ENCODE measurements at regions not wholly inside any gene's neighbourhood (a gene's known extent, or its start where the extent isn't known, plus 50 kb on each side); places are given as distances from the start of the nearest gene placed in this dataset.

GRCh38 chr10:54909165-54909564 is 108.1 kb upstream of the PCDH15 start:
- no peak for DNase-seq

DNA sequence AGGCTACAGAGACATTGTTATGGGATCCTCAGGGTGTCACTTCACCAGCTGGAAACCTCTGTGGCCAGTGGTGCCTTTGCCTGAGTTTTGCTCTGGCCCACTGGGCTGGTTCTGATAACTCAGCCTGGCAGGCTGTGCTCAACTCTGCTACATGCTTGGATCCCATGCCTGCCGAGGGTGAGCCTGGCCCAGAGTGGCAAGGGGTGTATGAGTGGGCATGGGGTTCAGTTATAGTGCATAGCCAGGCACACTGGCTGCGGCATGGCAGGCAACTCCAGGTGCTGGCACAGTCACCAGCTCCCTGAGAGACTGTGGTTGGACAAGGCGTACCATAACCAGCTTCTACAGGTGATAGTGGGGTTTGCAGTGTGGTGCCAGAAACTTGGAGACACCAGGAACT is 107.0 kb upstream of the PCDH15 start:
- DNase-seq, result no peak

DNA sequence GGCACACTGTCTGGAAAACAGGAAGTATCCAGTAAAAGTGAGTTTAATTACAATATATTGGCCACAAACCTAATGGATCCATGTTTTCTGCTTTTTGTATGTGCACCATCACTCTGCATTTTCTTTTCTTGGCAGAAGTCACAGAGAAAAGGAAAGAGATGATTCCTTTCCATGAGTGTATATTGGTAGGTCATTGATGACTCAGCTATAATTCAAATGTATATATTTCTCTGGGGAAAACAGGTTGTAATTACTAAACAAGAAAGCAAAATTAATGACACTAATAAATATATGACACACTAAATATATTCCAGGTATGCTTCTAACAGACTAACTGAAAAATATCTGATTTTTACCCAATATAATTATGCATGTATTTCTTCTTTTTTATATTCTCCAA is 105.9 kb upstream of the PCDH15 start:
- DNase-seq, result no peak

- no peak for DNase-seq
Observed at GRCh38 chr10:54905578-54906192, 104.7 kb upstream of the PCDH15 start.

- no peak for DNase-seq
Observed at GRCh38 chr10:54904833-54905232, 103.8 kb upstream of the PCDH15 start.

DNA sequence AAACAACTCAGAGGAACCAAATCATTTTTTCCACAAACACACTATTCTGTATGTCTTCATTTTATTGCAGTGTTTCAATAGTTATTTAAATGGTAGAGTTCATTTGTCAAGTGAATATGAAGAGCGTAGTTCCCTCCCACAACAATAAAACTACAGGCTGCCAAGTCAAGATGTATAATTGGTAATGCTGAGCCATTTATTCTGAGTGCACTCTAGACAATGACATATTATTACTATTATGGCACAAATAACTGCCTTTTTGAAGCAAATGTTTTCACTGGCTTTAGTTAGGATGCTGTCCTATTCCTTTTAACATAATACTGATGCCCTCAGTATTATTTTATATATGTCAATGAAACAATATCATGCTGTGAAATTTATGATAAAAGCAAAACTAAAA is 102.7 kb upstream of the PCDH15 start:
- DNase-seq, result no peak

- no peak for DNase-seq
Observed at GRCh38 chr10:54900584-54900983, 99.6 kb upstream of the PCDH15 start.

GRCh38 chr10:54880996-54881395 is 80.0 kb upstream of the PCDH15 start:
- peak in 1 of 3 donors; percentile 1 for DNase-seq

DNA sequence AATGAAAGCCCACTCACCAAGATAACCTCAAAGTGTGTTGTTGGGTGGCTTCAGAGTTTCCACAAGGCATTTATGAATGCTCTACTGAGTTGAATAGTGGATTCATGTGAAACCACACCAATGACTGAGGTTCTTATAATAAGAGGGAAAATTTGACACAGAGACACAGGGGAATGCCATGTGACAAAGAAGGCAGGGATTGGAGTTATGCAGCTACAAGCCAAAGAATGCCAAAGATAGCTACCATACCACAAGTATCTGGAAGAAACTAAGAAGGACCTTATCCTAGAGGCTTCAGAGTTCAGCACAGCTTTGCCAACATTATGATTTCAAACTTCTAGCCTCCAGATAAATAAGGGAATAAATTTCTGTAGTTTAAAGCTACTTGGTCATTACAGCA is 68.0 kb upstream of the PCDH15 start:
- no peak for DNase-seq

- DNase-seq, result no peak
Observed at GRCh38 chr10:54866666-54867065, 65.6 kb upstream of the PCDH15 start.

DNA sequence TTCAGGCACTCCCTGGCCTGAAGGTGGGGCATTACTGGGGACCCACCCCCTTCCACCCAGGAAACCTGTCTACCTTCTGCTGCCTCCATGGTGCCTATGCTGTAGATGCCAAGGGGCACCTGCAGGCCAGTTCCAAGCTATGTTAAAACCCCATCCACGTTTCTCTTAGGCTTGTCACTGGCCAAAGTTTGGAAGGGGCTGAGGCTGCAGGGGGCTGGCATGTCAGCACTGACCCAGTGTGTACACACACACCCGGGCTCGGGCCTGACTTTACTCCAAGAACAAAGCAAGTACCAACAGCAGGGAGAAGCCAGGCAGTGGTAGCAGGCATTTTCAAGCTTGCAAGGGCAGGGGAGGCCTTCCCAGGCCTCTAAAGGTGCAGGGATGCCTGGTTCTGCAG is 53.8 kb upstream of the PCDH15 start:
- DNase-seq, result no peak

DNA sequence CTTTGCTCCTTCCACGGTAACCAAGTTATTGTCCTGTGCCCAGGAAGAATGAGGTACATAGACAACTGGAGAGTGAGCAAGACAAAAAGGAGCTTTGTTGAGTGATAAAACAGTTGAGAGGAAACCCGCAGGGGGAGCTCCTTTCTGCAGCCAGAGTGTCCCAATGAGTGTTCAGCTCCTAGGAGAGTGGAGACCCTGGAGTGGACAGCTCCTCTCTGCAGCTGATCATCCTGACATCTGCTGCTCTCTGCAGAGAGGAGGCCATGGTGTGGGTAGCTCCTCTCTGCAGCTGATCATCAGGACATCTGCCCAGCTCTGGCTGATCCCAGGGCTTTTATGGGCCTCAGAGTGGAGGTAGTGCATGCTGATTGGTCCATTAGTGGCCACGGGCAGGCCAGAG is 53.4 kb upstream of the PCDH15 start:
- no peak for DNase-seq

DNA sequence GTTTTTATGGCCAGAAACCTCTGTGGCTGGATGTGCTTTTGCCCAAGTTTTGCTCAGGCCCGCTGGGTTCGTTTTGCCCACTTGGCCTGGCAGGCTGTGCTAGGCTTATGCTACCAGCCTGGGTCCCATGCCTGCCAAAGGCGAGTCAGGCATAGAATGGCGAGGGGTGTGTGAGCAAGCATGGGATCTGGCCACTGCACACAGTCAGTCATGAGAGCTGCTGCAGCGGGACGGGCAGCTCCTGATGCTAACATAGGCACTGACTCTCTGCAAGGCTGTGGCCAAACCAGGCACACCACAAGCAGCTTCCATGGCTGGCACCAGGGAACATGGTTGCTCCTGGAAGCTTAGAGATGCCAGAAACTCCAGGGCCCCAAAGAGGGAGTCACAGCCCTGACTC is 52.9 kb upstream of the PCDH15 start:
- DNase-seq, result no peak

All from suppressor macrophage treated with lipopolysaccharide for 1 hour (primary cell).